ENCODE measurements at regions not wholly inside any gene's neighbourhood (a gene's known extent, or its start where the extent isn't known, plus 50 kb on each side); places are given as distances from the start of the nearest gene placed in this dataset.
"Not testable (repeated sequence)": the region's sequence is repeated elsewhere in the genome, so short reads cannot be mapped to it uniquely, and the experiment has no call there.

- DNase-seq (ENCODE audit: low spot score) (no peak), ATAC-seq (no peak)
- intact Hi-C loops (cut with DNase I): no loop called here
Observed at GRCh38 chr1:213444224-213444623, 393.2 kb downstream of the RPS6KC1 start.

- DNase-seq (ENCODE audit: low spot score): no peak
- intact Hi-C loops (cut with DNase I): no loop called here
- ATAC-seq: no peak
Observed at GRCh38 chr1:213446496-213446895, 395.5 kb downstream of the RPS6KC1 start.

GRCh38 chr1:213448360-213448759, 397.3 kb downstream of the RPS6KC1 start:
- ATAC-seq: no peak
- no peak for DNase-seq (ENCODE audit: low spot score)
- intact Hi-C loops (cut with DNase I): no loop called here

- ATAC-seq: no peak
- DNase-seq (ENCODE audit: low spot score): no peak
- intact Hi-C loops (cut with DNase I): no loop called here
Observed at GRCh38 chr1:213448776-213449175, 397.7 kb downstream of the RPS6KC1 start.

- DNase-seq (ENCODE audit: low spot score) (no peak), ATAC-seq (no peak)
- intact Hi-C loops (cut with DNase I): no loop called here
Observed at GRCh38 chr1:213452501-213452900, 401.5 kb downstream of the RPS6KC1 start.

- peak; percentile 62 for DNase-seq (ENCODE audit: low spot score)
- intact Hi-C loops (cut with DNase I): no loop called here
- ATAC-seq: peak; percentile 88
Observed at GRCh38 chr1:213457186-213457585, 406.1 kb downstream of the RPS6KC1 start.

GRCh38 chr1:213457733-213458132, 406.7 kb downstream of the RPS6KC1 start:
- intact Hi-C loops (cut with DNase I): no loop called here
- ATAC-seq: peak; percentile 62
- no peak for DNase-seq (ENCODE audit: low spot score)

- ATAC-seq; DNase-seq (ENCODE audit: low spot score); intact Hi-C loops (cut with DNase I): not testable (repeated sequence)
Observed at GRCh38 chr1:213462374-213462773, 411.3 kb downstream of the RPS6KC1 start.

- intact Hi-C loops (cut with DNase I): no loop called here
Observed at GRCh38 chr1:213464786-213465460, 413.9 kb downstream of the RPS6KC1 start.

GRCh38 chr1:213466541-213466940, 415.5 kb downstream of the RPS6KC1 start:
- DNase-seq (ENCODE audit: low spot score) (no peak), ATAC-seq (no peak)
- intact Hi-C loops (cut with DNase I): no loop called here

More at GRCh38 chr1:213464786-213465460, 413.9 kb downstream of the RPS6KC1 start:
- ATAC-seq (no peak), DNase-seq (ENCODE audit: low spot score) (no peak)

GRCh38 chr1:213474054-213474453, 423.0 kb downstream of the RPS6KC1 start:
- ATAC-seq (no peak), DNase-seq (ENCODE audit: low spot score) (no peak)
- intact Hi-C loops (cut with DNase I): no loop called here

GRCh38 chr1:213481395-213481794, 430.4 kb downstream of the RPS6KC1 start:
- ATAC-seq: no peak
- no peak for DNase-seq (ENCODE audit: low spot score)
- intact Hi-C loops (cut with DNase I): no loop called here

GRCh38 chr1:213484333-213484732, 433.3 kb downstream of the RPS6KC1 start:
- intact Hi-C loops (cut with DNase I): no loop called here

GRCh38 chr1:213484758-213485157, 433.7 kb downstream of the RPS6KC1 start:
- DNase-seq (ENCODE audit: low spot score) (no peak), ATAC-seq (no peak)
- intact Hi-C loops (cut with DNase I): no loop called here

More at GRCh38 chr1:213484333-213484732, 433.3 kb downstream of the RPS6KC1 start:
- DNase-seq (ENCODE audit: low spot score) (no peak), ATAC-seq (no peak)

- ATAC-seq (no peak), DNase-seq (ENCODE audit: low spot score) (no peak)
- intact Hi-C loops (cut with DNase I): no loop called here
Observed at GRCh38 chr1:213486488-213486887, 435.4 kb downstream of the RPS6KC1 start.

- DNase-seq (ENCODE audit: low spot score) (no peak), ATAC-seq (no peak)
- intact Hi-C loops (cut with DNase I): no loop called here
Observed at GRCh38 chr1:213491468-213491867, 440.4 kb downstream of the RPS6KC1 start.

- intact Hi-C loops (cut with DNase I): no loop called here
- ATAC-seq (no peak), DNase-seq (ENCODE audit: low spot score) (no peak)
Observed at GRCh38 chr1:213492161-213493041, 441.4 kb downstream of the RPS6KC1 start.

GRCh38 chr1:213499444-213499843, 448.4 kb downstream of the RPS6KC1 start:
- no peak for DNase-seq (ENCODE audit: low spot score)
- intact Hi-C loops (cut with DNase I): no loop called here
- ATAC-seq: no peak

GRCh38 chr1:213507472-213508223, 456.6 kb downstream of the RPS6KC1 start:
- intact Hi-C loops (cut with DNase I): no loop called here
- DNase-seq (ENCODE audit: low spot score): no peak

GRCh38 chr1:213511173-213511572, 460.1 kb downstream of the RPS6KC1 start:
- intact Hi-C loops (cut with DNase I): no loop called here
- ATAC-seq: no peak
- DNase-seq (ENCODE audit: low spot score): no peak

More at GRCh38 chr1:213507472-213508223, 456.6 kb downstream of the RPS6KC1 start:
- ATAC-seq: no peak
